ENCODE measurements at regions not wholly inside any gene's neighbourhood (a gene's known extent, or its start where the extent isn't known, plus 50 kb on each side); places are given as distances from the start of the nearest gene placed in this dataset.

- Histone ChIP-seq H3K4me1 (ENCODE audit: insufficient read depth) (no peaks in the 10 kb centered on the region), H3K9me3 (no peaks in the 10 kb centered on the region), H3K27me3 (no peaks in the 10 kb centered on the region), H3K4me3 (no peak overlapping the region), H3K36me3 (no peaks in the 10 kb centered on the region), H3K27ac (no peak overlapping the region)
- TF ChIP-seq CTCF (IDR thresholded peaks at IDR 0.05) (no peak), POLR2A (IDR thresholded peaks at IDR 0.05) (no peak), EP300 (IDR thresholded peaks at IDR 0.05) (no peak)
- intact Hi-C loops (cut with DNase I), result no loop called here
- WGBS, 3 donors, result 81 to 89% (median 83%) methylated on average over 7 of the region's 7 CpGs
- DNase-seq, result no peak
Measured at GRCh38 chr5:147162740-147163139, 72.1 kb upstream of the STK32A start.

- WGBS, 3 donors, result 61 to 81% (median 61%) methylated on average over 3 of the region's 3 CpGs
- intact Hi-C loops (cut with DNase I), result no loop called here
- DNase-seq, result no peak
- Histone ChIP-seq H3K9me3 (no peaks in the 10 kb centered on the region), H3K4me3 (no peak overlapping the region), H3K4me1 (ENCODE audit: insufficient read depth) (peaks cover 3% of the 10 kb centered on the region), H3K27ac (no peak overlapping the region), H3K27me3 (no peaks in the 10 kb centered on the region), H3K36me3 (no peaks in the 10 kb centered on the region)
- TF ChIP-seq EP300 (IDR thresholded peaks at IDR 0.05), result no peak
- no peak for TF ChIP-seq POLR2A (IDR thresholded peaks at IDR 0.05)
- TF ChIP-seq CTCF (IDR thresholded peaks at IDR 0.05), result no peak
Measured at GRCh38 chr5:147167529-147167928, 67.3 kb upstream of the STK32A start.

- DNase-seq, result no peak
- Histone ChIP-seq H3K4me3 (no peak overlapping the region), H3K27ac (no peak overlapping the region), H3K4me1 (ENCODE audit: insufficient read depth) (peaks cover 3% of the 10 kb centered on the region), H3K36me3 (no peaks in the 10 kb centered on the region), H3K9me3 (no peaks in the 10 kb centered on the region), H3K27me3 (no peaks in the 10 kb centered on the region)
- WGBS, 3 donors, result 66 to 71% (median 67%) methylated on average over 4 of the region's 4 CpGs
- TF ChIP-seq POLR2A (IDR thresholded peaks at IDR 0.05) (no peak), EP300 (IDR thresholded peaks at IDR 0.05) (no peak), CTCF (IDR thresholded peaks at IDR 0.05) (no peak)
- intact Hi-C loops (cut with DNase I), result no loop called here
Measured at GRCh38 chr5:147168578-147169327, 66.1 kb upstream of the STK32A start.

GRCh38 chr5:147169399-147169798 is 65.4 kb upstream of the STK32A start:
- peaks cover 3% of the 10 kb centered on the region for H3K4me1 ChIP-seq (ENCODE audit: insufficient read depth)
- DNase-seq, result no peak
- TF ChIP-seq POLR2A (IDR thresholded peaks at IDR 0.05) (no peak), CTCF (IDR thresholded peaks at IDR 0.05) (no peak), EP300 (IDR thresholded peaks at IDR 0.05) (no peak)
- no peak overlapping the region for H3K27ac ChIP-seq
- no peaks in the 10 kb centered on the region for H3K9me3 ChIP-seq
- H3K36me3 ChIP-seq, result no peaks in the 10 kb centered on the region
- no peak overlapping the region for H3K4me3 ChIP-seq
- intact Hi-C loops (cut with DNase I), result no loop called here
- no peaks in the 10 kb centered on the region for H3K27me3 ChIP-seq

Data from ovary (tissue), 7 donors.